Fibroblast of pulmonary artery (primary cell): ENCODE measurements at regions not wholly inside any gene's neighbourhood (a gene's known extent, or its start where the extent isn't known, plus 50 kb on each side); places are given as distances from the start of the nearest gene placed in this dataset.

Experiments used
- DNase-seq: peaks from one replicate; pipeline ENCODE4 v3.0.0-alpha.2; 2010; ENCODE audit warnings: low read depth
- H3K4me3 ChIP-seq: replicated peaks from 2 replicates; pipeline ENCODE4 v1.5.1; 2011; ENCODE audit warnings: low read depth, mild to moderate bottlenecking, control low read depth, low read length, moderate library complexity
- TF ChIP-seq, protein P1 (sequence below): IDR thresholded peaks from 2 replicates; pipeline ENCODE4 v1.5.1; 2011; ENCODE audit warnings: mild to moderate bottlenecking, control low read depth, low read length, inconsistent platforms; ENCODE audit errors: missing control alignments

DNA sequence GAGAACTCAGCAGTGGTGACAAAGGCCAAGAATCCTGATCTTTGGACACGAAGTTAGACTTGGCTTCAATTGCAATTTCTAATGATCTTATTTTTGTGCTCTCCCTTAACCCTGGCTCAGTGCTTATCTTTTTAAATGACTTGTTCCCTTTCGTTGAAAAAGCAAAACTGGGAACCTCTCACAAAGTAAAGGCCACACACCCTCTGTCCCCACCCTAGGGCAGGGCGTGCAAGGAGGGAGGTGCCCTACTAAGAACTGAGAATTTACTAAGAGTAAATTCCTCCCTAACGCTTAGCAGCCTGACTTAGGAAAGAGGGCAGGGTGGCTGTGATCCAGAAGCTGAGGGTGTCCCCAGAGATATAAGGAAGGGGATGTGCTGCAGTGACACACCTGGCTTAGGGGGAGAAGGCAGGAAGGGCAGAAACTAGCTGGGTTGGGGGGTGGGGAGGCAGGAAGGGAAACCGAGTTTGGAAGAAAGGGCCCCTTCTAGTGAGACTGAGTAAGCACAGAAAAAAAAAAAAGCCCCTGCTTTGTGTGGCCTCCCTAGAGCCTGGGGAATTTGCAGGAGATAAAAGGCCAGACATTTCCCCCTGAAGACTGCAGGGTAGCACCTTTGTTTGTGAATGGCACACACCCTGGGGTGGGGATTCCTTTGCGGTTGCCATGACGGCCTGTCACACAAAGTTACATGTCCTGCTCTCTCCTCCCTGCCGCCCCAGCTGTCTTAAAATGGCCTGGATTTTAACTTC, 435.1 kb downstream of the EFNB2 start:
- DNase-seq: no peak
- H3K4me3 ChIP-seq: no peak overlapping the region
- TF ChIP-seq, protein P1, sequence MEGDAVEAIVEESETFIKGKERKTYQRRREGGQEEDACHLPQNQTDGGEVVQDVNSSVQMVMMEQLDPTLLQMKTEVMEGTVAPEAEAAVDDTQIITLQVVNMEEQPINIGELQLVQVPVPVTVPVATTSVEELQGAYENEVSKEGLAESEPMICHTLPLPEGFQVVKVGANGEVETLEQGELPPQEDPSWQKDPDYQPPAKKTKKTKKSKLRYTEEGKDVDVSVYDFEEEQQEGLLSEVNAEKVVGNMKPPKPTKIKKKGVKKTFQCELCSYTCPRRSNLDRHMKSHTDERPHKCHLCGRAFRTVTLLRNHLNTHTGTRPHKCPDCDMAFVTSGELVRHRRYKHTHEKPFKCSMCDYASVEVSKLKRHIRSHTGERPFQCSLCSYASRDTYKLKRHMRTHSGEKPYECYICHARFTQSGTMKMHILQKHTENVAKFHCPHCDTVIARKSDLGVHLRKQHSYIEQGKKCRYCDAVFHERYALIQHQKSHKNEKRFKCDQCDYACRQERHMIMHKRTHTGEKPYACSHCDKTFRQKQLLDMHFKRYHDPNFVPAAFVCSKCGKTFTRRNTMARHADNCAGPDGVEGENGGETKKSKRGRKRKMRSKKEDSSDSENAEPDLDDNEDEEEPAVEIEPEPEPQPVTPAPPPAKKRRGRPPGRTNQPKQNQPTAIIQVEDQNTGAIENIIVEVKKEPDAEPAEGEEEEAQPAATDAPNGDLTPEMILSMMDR: no peak

DNA sequence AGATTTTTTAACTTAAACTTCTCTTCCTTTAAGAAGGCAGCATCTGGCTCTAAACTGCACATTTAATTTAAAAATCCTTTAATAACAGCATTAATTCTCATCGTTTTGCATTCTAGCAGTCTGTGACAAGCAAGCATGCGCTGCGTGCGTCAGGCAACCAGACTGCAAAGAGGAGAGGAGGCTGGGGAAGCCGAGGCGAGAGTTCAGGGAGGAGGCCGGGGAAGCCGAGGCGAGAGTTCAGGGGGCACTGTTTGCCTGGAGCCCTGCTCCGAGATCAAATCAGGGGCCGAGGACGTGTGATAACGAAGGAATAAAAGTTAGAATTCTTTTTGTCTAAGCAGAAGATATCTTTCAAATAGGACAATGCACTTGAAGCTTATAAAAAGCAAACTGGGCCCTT, 435.7 kb downstream of the EFNB2 start:
- H3K4me3 ChIP-seq: no peak overlapping the region
- no peak for DNase-seq
- TF ChIP-seq, protein P1: no peak

DNA sequence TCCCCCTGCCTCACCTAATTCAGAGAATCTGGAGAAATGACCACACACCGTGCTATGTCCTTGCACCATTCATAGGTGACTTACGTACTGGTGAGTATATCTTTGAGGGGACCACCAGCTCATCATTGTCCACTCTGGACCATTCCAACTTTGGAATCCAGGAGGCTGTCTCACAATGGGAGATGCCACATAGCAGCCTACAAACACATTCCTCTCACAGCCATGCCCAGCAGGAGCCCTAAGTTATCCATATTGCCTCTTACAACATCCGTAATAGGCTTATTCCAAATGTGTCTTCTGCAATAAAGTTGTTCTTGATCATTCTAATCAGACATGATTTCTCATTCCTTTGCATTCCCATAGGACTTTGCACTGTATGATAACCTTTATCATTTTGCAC, 436.7 kb downstream of the EFNB2 start:
- DNase-seq: no peak
- no peak overlapping the region for H3K4me3 ChIP-seq
- TF ChIP-seq, protein P1: no peak

DNA sequence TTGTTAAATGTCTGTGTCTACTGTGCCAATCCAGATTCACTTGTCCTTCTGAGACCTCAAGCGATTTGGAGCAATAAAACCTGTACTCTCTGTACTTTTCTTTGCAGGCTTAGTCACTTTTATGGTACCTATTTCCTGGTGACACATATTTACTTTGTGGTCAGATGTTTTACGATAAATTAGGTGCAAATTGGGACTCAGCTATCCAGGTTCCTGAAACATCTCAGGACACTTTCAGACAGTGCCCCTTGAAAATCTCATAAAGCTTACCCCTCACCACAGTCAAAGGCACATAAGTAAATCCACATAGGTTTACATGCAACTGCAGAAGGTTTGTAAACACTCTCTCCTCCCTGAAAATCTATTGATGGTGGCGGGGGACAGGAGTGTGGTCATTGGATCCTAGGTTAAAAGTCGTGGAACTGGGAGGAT, 438.8 kb downstream of the EFNB2 start:
- no peak for DNase-seq
- no peak overlapping the region for H3K4me3 ChIP-seq
- TF ChIP-seq, protein P1: no peak

DNA sequence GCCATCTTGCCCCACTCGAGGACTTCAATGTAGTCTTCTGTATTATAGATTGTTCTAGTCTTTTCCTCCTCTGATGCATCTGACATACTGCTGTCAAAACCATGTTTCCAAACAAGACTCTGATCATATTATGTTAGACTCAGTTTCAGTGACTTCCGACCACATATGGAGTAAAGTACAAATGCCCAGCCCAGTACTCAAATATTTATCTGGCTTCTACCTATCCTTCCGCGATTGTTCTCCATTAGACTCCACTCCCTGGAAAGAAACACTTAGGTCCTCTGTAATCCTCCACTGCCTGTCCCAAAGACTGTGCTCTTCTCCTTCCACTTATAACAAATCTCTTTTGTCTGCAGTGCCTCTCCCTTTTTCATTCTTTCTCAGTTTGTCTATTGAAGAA, 439.5 kb downstream of the EFNB2 start:
- TF ChIP-seq, protein P1: no peak
- H3K4me3 ChIP-seq: no peak overlapping the region
- DNase-seq: no peak

DNA sequence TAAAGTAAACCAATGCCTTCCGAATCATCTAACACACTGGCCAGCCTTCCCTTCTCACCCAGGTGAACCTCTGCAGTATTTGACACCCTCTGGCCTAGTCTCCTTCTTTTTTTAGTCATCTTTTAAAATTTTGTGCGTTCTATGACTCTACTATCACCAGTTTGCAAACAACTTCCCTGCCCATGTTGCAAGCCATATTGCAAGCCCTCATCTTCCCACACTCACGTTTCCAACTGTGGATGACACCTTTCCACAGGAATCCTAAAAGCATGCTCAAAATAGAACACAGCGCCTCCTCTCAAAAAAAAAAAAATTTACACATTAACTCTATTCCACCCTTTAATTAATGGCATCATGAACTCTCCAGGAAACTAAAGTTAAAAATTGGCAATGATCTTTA, 440.1 kb downstream of the EFNB2 start:
- TF ChIP-seq, protein P1: no peak
- no peak overlapping the region for H3K4me3 ChIP-seq
- no peak for DNase-seq

DNA sequence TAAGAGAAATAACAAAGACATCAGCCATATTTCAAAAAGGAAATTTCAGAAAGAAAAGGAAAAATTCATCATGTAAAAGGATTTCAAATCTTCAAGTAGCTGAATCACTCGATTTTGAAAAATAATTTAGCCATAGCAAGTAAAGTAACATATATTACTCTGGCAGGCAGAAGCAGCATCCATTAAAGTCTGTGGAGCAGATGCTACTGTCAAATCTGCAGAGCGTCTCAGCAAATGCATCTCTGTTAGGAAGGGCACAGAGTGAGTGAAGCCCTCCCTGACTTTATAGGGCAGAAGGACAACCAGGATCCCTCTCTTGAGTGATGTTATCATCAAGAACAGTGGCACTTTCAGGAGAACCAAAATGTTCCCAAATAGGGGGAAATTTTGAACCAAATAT, 445.5 kb downstream of the EFNB2 start:
- DNase-seq: no peak
- TF ChIP-seq, protein P1: no peak

More for the DNA sequence above, 445.5 kb downstream of the EFNB2 start:
- no peak overlapping the region for H3K4me3 ChIP-seq
